ENCODE measurements at regions not wholly inside any gene's neighbourhood (a gene's known extent, or its start where the extent isn't known, plus 50 kb on each side); places are given as distances from the start of the nearest gene placed in this dataset.

DNA sequence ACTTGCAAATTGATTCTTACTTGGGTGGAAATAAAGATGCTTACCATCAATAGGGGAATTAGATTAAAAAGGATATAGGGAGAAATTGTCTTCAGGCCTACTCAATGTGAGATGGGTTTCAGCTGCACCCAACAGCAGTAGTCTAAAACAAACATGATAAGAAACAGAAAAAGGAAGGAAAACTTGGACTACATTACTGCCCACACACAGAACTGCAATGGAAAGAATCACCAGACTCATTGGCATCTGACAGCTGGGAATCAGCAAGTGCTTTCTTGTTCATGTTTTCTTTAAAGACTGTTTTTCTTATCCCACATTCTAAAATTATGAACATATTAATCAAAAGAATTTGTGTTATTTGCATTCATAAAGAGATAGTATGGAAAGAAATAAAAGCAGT, 144.2 kb downstream of the LRIG3 start:
- no peak for DNase-seq (ENCODE audit: low read depth in 2 of 2)

DNA sequence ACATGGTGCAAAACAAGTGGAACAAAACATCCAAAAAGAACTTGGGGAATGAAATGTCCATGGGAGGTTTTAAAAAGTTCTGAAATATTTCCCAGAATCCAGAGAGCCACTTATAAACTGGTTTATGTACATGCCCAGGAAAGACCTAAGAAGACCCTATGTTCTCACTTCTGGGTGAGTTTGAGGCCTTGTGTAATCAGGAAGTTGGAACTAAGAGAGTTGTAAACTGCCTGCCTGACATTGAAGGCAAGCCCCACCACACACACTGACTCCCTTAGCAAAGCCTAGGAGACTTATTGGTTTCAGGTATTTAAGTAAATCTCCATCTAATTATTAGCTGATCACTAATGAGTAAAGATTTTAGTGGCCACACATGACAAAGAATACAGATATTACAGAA, 142.5 kb downstream of the LRIG3 start:
- no peak for DNase-seq (ENCODE audit: low read depth in 2 of 2)

DNA sequence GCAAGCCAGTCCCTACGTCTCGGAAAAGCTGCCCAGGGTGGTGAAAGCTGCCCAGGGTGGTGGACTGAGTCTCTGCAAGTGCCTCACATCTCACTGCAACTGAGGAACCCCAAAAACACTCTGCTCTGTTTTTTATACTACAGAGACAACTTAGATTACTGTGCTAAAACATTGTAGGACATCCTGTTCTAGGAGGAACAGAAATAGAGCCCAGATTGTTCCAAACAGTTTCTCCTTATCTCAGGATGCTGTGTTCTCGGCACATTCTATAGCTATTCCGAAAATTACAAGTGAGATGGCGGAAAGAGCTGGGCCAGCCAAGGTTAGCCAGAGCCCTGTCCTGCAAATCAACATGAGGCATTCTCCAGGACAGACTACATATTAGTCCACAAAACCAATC, 138.7 kb downstream of the LRIG3 start:
- no peak for DNase-seq (ENCODE audit: low read depth in 2 of 2)

DNA sequence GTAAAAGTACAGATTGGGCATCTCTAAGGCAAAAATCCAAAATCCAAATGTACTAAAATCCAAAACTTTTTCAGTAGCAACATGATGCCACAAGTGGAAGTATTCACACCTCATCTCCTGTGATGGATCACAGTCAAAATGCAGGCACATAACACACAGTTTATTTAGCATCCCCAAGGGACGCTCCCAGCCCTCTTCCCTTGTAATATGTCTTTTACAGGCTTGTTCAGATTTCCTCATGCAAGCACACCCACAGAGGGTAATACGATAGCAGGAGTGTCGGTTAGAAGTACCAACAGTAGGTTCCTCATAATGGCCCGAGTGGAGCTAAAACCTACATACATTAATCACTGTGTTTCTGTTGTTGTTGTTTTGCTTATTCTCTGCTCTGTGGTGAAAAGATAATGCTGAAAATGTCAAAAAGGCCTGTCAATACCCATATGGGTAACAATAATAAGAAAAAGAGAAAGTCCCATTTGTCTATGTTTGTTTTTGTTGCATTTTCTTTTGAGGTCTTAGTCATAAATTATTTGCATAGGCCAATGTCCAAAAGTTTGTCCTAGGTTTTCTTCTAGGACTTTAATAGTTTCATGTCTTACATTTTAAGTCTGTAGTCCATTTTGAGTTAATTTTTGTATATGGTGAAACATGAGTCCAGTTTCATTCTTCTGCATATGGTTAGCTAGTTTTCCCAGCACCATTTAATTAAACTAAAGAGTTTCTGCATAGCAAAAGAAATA, 133.1 kb downstream of the LRIG3 start:
- no peak for DNase-seq (ENCODE audit: low read depth in 2 of 2)

DNA sequence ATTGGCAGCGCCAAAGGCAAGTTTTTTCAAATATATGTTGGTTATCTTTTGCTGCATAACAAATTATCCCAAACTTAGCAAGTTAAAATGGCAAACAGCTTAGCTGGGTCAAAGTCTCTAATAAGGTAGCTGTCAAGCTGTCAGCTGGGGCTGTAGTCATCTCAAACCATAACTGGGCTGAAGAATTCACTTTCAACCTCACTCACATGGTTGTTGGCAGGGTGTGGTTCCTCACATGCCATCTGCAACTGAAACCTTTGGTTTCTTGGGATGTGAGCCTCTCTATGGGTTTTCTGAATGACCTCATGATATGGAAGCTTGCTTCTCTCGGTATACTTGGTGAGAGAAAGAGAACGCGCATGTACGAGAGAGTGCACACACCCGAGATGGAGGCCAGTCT, 125.4 kb downstream of the LRIG3 start:
- no peak for DNase-seq (ENCODE audit: low read depth in 2 of 2)

DNA sequence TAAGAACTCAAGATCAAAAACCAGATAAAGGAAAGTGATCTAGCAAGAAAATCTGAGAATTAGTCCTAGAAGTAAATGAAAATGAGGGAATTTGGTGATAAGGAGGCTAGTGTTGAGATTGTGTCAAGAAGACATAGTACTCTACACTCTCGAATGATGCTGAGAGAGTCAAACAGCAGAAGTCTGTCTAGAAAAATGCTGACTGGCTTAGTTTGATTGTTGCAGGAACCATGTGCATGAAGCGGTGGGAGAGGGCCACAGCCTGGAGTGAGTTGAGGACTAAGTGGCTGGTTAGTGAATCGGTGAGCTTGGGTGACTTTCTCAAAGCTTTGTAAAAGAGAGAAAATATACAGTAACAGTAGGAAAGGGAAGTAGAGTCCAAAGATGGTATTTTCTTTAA, 124.5 kb downstream of the LRIG3 start:
- DNase-seq (ENCODE audit: low read depth in 2 of 2) = no peak

DNA sequence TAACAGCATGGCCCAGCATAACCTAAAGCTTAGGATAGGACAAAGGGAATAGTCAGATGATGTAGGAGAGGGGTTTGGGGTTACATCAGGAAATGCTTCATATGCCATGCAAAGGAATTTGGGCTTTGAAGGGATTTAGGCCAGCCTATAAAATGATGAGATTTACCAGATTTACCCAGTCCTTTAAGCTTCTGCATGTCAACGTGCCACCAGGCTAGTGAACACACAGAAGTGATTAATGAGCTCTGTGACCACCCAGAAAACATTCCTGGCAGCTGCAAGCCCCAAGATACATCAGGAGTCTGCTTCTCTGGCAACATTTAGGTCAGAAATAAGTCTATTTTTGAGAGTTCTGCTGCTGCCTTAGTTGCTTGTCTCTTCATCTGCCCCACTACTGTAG, 118.3 kb downstream of the LRIG3 start:
- no peak for DNase-seq (ENCODE audit: low read depth in 2 of 2)

DNA sequence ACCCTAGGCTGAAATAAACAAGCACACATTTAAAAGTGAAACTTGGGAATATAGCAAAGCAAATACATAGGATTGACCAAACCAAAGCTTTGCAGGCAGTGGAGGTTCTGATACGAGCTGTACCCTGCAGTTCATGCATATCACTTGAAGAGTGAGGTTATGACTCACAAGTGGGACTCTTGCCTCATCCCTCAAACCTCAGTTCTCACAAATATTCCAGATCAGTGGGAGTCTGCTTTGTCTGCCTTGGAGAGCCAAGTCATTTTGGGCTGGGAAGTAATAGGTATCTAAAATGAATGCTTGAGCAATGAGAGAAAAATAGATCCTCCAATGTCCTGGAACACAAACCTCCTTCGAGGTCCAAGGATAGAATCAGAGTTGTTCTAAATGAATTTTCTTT, 116.4 kb downstream of the LRIG3 start:
- peak; percentile 74 to 80 for DNase-seq (ENCODE audit: low read depth in 2 of 2)

DNA sequence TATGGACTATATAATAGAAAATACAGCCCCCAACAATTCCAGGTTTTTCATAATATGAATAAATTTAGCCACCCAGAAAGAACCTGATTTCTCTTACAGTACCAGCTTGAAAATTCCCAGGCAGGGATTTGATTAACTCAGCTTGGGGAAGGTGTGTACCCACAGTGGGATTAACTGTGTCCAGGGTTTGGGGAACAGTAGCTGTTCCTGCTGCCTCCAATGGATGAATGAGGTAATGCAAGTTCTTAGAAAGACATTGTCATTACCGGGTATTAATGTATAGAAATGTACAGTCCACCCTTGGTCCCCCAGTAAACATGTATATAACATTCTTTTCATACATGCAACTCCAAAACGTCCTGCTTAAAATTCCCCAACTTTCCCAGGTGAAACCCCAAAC, 115.6 kb downstream of the LRIG3 start:
- no peak for DNase-seq (ENCODE audit: low read depth in 2 of 2)

DNA sequence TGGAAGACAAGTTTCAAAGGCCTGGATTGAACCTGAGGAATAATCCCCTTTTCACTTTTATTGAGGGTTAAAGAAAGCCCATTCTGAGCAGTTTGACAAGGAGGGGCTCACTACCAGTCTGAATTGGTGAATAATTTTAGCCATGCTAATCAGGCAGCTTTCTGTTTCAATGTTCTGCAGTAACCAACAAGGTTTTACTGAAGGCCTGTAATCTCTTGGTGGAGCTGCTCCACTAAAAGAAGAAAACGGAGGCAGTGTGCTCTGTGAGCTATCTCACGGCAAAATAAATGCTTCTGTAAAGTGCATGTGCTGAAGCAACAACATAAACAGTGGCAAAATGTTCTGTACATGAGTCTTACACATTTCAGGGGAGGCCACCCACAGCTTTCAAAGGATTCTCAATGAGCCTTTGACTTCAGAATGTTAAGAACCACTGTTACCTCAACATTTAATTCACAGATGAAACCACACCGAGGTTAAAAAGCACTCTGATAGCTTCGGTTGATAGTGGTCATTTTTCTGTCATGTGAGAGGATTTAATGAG, 111.2 kb downstream of the LRIG3 start:
- no peak for DNase-seq (ENCODE audit: low read depth in 2 of 2)

DNA sequence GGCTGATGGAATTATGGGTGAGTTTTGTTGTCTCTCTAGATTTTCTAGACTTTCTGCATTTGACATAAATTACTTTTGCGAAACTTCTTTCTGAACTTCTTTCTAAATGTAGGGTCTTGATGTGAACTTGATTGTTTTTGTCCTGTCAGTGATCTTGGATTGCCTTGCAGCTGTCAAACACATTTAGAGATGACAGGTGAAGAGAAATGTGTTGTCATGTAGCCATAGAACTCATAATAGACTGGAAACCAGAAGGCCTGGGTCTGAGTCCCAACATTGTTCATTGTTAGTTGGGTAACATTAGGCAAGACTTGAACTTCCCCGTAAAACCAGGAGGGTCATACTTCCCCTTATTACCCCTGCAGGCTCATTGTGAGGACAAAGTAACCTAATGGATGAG, 109.0 kb downstream of the LRIG3 start:
- no peak for DNase-seq (ENCODE audit: low read depth in 2 of 2)

DNA sequence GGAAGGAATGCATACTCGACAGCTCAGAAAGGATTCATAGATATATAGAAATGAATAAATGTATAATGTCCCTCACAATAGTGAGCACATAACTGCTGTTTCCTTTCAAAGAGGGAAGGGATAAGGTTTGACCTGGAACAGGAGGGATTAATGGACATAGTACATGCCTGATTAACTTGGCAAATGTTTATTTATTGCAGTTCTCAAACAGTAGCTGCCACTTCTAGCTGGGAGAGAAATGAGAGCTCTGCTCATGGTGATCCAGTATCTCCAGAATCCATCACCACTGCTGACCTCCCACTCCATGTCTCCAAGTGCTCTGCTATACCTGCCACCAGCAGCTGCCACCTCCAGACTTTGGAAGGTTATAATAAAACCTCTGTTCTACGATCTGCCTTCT, 108.1 kb downstream of the LRIG3 start:
- no peak for DNase-seq (ENCODE audit: low read depth in 2 of 2)

DNA sequence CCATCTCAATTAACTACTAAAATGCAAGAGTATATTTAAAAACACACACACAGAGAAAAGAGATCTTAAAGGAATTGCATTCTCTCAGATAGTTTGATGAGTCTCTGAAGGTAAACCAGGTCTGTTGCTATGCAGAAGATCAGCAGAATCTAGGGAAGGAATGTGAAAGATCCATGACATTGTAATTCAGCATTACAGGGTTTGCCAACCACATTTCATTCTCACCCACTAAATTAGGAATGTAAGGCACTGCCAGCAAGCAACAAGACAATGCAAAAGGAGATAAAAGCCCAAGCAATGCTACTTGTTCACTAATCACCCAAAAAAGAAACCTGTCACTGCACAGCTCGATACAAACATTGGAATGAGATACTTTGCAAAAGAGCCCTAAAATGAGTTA, 106.3 kb downstream of the LRIG3 start:
- no peak for DNase-seq (ENCODE audit: low read depth in 2 of 2)

DNA sequence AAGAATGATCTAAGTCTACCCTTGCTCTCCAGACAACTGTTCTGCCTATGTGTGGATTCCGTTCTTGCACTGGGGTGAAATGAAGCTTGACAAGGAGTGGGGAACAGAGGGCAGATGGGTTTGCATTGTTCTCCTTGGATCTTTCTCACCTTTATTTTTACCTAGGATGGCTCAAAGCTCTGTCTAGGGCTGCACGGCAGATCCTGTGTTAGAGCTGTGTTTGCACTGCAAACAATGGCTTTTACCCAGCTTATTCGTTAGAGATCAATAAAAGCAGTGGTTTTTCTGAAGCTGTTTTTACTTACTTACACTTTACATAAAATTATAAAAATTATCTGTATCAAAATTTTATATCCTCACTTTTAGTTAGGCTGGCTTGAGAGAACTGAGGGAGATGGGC, 105.1 kb downstream of the LRIG3 start:
- no peak for DNase-seq (ENCODE audit: low read depth in 2 of 2)

DNA sequence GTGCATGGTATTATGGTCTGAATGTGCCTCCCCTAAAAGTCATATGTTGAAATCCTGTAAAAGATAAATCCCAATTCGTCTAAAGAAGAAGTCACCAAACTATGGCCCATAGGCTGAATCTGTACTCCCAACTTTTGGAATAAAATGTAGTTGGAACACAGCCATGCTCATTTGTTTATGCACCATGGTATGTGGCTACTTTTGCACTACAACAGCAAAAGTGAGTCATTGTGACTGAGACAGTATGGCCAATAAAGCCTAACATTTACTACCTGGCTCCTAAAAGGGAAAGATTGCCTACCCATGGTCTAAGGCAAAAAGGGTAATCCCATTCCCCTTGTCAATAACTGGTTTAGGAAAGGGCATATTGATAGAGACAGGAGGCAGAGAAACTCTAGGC, 101.8 kb downstream of the LRIG3 start:
- DNase-seq (ENCODE audit: low read depth in 2 of 2) = no peak

DNA sequence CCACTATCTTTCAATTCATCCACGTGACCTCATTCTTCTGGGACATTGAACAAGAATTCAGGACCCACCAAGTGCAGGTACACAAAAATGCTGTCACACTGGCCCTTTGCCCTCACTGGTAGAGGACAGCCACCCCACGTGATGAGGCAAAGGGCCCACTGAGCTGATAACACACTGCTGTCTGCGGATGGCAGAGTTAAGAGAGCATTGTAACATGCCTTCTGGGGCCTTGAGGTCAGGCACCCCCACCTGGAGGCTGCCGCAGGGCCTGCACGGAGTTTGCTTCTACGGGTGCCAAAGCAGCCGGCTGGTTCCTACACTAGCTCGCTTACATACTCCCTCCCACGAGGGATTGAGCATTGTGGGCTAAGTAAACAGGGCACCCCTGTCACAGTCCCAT, 101.0 kb downstream of the LRIG3 start:
- no peak for DNase-seq (ENCODE audit: low read depth in 2 of 2)

DNA sequence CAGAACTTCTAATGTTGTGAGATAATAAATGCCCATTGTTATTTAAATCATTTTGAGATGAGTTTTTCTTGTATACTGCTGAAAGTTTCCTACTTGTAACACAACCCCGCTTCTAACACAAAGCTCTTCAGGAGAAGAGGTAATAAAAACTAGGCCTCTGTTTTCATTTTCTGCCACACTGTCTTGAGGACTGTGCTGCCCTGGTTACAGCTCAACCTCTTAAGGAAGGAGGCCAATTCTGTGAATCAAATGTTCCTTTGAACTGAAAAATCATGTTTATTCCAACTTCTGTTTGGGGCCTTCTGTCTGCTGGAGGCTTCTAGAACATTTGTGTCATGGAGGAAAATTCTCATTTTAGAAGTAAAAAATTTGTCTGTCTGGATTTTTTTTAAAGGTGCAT, 100.3 kb downstream of the LRIG3 start:
- no peak for DNase-seq (ENCODE audit: low read depth in 2 of 2)

All from fibroblast of skin of left quadriceps (primary cell).